ENCODE measurements at regions not wholly inside any gene's neighbourhood (a gene's known extent, or its start where the extent isn't known, plus 50 kb on each side); places are given as distances from the start of the nearest gene placed in this dataset.
"Not testable (repeated sequence)": the region's sequence is repeated elsewhere in the genome, so short reads cannot be mapped to it uniquely, and the experiment has no call there.

DNA sequence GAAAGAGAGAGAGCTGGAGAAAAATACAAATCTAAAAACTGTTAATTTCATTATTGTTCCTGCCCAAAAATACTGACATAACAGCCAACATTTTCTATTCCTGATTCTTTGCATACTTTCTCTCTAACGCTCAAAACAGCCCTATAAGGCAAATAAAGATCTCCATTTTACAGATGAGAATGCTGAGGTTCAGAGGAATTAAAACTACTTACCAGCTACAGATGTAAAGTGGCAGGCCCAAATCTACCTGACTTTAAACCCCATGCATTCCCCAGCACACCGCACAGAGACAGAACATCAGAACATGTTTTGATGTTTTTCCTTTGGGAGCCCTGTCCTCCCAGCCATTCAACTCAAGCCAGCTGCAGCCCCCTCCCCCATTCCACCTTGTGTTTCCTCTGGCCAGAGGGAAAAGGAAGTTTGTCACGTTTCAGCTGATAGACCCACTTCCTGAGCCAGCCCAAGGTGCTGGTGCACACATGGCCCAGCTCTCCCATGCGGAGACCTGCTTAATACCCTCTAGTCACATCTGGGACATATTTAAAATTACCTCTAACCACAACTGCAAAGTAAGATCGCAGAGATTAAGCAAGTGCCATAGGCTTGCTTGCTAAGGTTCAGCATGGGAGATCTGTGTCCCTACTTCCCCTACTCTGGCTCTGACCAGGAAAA, 133.1 kb upstream of the NFIA start:
- no peak for DNase-seq

DNA sequence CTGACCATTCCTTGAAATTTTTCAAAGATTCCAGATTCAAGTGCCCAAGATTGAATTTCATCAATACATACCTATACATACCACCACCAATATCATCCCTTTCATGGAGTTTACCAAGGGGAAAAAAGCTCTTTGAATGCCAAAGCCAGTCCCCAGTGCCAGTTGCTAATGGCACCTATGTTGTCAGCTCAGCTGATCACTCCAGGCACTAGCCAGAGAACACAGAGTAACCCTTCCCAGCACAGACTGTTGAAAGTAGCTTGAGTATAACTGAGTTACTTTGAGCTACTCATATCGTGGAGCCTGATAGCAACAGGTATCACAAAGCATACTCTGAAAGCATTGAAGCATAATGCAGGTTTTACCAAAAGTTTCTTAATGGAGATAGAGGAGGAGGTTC, 133.9 kb upstream of the NFIA start:
- no peak for DNase-seq

DNA sequence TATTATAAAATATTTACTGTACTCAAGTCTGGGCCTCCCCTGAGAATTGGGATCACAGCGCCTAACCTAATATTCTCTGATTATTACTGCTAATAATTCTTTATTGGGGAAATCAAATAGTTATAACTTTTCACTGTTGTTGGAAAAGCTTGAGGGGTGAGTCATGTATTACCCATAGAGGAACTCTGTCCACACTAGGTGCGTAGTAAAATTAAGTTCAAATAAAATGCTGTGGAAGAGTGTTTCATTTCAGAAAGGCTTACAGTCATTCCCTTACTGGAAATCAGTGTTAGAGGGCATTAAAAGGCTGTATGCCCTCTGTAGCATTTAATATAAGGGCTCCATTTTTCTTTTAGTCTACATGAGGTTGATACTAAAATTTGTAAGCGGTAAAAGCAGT, 135.0 kb upstream of the NFIA start:
- no peak for DNase-seq

DNA sequence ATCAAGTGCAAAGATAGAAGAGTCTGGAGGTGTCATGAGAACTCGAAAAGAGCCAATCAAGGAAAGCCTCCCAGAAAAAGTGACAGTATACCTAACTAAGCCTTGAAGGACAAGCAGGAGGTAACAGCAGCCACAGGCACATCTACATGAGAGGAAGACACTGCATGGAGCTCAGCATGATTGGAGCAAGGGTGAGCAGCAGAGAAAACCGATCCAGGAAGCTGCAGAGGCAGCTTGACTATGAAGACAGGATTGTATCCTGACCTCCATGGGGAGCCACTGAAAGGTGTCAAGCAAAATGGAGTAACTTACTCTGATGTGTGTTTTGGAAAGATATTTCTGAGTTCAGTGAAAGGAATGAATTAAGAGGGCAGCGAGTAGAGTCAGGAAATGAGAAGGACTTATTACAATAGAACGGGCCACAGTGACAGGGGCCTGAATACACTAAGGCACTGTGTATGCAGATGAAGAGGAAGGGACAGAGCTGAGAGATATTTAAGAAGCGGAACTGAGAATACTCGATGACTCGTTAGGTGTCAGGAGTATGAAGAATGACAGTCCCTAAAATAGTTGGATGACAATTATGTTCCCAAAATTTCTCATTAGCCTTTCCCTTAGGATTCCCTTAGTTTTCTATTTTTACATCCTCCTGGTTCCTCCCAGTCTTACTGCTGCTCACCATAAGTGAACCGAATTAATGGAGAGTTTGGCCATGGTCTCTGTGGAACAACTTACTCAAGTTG, 139.3 kb upstream of the NFIA start:
- DNase-seq, result no peak

DNA sequence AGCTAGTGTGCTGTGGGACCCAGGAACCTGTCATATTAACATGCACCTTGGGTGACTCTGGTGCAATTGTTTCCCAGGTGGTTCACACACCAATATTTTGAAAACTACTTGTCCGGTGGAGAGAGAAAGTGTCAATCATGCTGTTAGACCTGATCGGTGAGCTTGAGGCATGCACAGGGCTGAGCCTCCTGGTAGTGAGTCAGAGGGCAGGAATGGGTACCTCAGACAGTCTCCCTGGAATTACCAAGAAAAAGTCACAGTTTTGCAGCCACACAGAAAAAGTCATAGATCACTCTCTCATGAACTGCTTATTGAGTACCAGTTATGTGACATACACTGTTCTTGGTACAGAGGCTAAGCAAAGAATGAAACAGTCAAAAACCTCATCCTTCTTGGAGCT, 140.1 kb upstream of the NFIA start:
- no peak for DNase-seq

DNA sequence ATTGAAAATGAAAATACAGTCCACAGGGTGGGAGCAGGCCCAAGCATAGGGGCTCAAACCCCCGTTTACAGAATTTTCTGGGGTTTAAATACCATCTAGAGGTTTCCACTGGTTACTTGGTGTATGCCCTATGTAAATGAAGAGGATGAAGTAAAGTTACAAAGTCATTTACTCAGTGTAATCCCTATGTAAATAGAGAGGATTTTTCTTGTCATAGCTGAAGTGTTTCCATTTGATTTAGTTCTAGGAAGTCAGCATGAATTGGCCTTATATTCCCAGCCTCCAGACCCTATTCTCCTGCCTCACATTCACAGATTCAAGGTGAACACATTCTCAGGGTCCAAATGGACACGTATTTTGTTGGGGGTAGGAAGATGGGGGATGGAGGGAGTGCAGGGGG, 141.7 kb upstream of the NFIA start:
- not testable (repeated sequence) for DNase-seq

DNA sequence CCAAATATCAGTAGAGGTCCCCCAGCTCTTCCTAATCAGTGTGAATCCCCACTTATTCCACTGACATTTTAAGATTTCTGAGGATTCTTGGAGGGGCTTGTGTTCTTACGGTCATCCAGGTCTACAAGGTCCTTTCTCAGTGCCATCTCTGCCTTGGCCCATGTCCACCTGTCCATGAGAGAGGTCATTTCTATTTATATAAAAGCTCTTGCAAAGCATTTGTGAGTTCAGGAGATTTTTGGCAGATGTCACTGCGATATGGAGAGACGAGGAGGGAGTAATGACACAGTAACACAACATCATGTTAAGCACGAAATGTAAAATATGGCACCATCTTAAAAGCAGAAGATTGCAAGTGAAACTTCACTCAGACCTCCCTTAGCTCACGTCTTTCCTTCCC, 144.6 kb upstream of the NFIA start:
- DNase-seq, result no peak

DNA sequence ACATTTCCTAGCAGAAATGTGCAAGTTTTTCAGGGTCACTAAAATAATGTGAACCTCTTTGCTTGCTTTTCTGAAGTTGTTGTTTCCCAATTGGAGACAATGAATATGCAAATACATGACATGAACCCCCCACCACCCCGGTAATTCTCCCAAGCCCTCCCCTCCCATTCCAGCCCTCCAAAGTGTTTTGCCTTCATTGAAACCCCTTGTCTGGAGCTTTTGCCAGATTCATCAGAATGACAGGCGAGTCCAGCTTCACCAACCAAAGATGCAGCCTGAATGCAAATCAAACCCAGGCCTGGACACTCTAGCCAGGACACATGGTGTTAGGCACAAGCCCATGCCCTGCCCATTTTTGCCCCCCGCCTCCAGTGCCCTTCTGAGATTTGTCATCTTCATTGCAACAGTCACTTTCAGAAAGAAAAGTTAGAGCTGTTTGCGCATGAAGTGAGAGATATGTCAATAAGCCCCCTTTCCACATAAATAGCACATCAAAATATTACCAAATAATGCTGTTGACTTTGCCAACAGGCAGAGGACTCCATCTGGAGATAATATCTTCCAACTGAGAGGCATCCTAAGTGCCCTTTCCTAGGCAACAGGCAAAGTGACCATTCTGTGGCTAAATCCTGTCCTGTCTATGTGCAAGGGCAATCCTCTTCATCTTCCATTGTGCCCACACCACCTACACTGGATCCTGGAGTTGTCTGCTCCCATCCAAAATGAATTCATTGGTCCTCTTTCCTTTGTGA, 145.6 kb upstream of the NFIA start:
- DNase-seq, result no peak

DNA sequence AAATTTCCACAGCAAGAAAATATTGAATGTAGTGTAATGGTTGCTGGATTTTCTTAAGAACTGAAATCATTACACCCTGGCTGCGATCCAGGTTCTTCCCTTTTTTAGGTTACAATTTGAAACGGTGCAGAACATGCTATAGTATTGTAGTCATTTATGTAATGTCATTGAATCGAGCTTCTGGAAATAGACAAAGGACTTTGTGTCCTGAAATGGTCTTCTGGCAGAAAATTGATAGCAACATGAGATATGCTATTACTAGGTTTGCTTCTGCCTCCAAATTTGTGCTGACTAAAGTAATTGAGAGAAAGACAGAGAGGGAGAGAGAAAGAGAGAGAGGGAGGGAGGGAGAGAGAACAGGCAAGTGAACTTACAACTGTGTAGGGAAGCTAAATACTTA, 146.2 kb upstream of the NFIA start:
- no peak for DNase-seq

DNA sequence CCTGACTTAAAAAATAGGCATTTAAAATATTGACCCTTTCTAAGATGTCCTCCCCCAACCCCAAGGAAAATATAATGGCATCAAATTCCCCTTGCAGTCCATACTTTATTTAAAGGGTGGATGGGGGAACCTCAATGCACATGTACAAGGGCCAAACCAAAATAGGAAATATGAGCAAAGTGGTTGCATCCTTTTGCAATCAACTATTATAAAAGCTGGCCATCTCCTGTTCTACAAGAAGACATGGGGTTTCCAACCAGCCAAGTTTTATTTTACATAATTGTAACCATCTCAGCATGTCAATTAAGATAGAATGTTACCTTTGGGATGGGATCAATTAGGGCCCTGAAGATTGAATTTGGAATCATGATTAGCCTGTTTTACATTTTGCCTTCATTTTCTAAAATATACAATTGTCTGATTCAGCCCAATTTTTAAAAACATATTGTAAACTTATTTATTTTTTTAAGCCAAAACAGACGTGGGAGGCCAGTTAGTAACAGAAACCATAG, 146.7 kb upstream of the NFIA start:
- DNase-seq, result no peak

DNA sequence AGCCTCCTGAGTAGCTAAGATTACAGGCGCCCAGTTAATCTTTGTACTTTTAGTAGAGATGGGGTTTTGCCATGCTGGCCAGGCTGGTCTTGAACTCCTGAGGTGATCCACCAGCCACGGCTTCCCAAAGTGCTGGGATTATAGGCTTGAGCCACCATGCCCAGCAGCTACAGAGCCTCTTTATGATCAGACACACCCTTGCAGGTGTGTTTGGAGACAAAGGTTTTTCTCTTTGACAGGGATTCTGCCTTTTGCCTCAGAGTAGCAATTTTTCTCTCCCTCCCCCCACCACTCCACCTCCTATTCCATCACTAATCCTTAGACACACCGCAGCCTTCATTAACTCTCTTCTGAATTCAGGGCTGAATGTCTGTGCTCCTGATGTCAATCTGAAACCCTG, 152.2 kb upstream of the NFIA start:
- no peak for DNase-seq

DNA sequence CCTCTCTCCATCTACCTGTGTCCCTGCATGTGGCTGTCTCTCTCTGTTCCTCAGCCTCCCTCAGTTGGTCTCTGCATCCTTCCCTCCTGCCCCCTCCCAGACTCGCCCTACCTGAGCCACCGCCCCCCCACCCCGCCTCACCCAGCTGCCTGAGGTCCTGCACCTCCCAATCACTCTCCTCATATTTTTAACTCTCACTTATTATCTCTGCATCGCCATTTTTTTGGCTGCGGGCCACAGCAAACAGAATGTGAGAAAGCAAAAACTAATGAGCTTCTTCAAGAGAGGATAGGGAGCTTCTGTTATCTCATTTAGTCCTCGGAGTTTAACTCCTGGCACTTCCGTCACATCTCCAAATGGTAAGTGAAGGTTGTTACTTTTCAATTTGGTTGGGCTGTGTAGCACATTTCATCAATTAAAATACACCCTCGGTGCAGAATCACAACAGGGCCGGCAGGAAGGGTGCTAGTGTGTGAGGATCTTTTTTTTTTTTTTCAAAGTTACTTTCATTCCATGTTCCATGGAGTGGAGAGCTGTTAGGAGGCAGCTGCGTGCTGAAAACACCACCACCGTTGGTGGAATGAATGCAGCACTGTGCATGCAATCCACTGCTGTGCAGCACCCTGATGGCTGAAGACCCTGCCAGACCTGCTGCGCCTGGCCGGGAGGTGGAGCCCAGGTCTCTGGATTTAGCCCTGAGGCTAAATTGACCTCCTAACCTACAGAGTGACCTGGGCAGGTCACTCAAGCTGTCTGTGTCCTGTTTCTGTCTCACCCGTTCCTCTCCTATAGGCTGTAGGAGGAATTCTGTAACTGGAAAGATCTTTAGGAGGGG, 157.2 kb upstream of the NFIA start:
- DNase-seq, result no peak

DNA sequence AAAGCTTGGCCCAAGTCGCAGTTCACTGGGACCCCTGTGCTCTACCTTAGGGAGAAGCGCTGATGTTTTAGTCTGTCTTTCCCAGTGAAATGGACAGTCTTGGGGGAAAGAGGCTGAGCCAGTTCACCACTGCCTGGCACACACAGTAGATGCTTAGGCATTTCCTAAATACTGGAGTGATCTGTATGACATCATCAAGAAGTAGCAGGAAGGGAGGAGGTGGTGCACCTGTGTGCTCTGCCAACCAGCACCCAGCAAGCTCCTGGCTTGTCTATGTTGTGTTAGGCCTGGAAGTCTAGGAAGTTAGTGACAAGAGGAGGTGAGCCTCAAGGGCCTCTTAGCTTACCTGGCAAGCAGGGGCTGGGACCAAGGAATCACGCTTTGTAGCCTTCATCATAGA, 158.2 kb upstream of the NFIA start:
- DNase-seq, result no peak

DNA sequence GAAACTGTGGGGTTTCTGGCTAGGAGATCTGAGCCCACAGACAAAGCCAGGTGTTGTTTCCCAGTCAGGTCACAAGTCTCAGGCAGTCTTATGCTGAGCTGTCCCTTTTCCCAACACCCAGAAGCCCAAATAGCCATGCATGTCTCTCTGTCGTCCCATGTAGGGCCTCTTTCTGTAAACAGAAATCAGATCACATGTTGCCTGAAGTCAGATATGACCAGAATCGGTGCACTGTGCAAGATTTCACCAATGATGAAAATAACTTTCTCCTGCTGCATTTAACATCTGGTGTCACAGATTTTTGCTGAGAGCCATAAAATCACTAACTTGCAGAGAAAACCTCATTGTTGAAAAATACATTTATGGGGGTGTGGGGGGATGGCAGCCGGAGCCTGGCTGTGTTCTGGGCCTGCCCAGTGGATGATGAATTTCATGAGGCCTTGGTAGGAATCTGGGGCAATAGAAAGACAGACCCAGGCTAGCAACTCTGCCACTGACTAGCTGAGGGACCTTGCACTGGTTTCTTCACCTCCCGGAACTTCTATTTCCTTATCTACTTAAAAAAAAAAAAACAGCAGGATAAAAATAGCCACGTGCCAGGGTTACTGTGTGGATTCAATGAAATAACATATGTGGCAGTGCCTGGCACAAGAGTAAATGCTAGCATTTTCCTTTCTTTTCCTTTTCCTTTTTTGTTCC, 158.8 kb upstream of the NFIA start:
- DNase-seq, result no peak

DNA sequence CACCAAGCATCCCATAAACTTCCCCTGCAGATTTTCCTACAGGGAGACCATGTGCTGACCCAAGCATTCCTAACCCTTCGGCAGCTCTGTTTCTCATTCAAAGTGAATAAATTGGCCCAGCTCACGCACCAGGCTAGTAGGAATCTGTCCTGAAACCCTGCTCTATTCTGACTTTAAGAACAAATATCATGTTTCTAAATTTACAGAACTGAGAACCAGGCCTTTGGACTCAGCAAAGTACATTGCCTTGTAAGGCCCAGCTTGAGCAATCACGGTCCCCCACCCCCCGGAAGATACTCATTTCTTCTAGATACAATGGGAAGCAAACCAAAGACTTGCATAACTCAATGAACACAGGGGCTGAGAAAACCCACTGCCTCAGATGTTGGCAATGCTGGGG, 160.1 kb upstream of the NFIA start:
- DNase-seq, result no peak

DNA sequence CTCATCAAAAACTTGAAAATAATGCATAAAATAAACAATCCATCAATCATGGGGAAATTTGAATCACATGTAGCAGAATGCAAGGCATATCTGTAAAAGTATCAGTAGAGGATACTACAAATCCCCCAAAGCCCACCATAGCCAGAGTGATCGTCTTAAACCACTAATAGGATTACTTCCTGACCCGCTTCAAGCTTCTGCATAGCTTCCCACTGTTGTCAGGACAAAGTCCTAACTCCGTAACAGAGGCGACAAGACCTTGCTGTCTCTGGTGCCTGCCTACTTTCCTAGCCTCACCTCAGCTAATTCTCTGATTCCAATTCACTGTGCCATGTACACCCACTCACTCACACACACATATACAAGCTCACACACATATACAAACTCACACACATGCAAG, 161.2 kb upstream of the NFIA start:
- no peak for DNase-seq

DNA sequence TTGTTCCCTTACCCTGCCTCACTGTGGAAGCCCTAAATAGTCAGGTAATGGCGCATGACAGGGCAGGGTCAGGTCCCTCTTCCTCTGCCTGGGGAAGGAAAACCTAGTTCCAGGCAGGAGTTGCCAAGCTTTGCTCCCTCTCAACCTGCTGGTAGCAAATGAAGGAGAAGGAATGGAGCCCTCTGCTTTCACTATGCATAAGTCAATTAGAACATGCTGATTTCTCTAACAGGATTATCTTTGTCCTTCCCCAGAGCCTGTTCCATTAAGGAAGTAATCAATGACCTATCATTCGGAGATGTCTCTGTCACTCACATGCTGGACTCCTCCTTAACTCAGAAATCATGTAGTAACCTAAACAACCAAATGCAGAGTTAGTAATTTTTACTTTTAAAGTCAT, 161.8 kb upstream of the NFIA start:
- DNase-seq, result no peak

DNA sequence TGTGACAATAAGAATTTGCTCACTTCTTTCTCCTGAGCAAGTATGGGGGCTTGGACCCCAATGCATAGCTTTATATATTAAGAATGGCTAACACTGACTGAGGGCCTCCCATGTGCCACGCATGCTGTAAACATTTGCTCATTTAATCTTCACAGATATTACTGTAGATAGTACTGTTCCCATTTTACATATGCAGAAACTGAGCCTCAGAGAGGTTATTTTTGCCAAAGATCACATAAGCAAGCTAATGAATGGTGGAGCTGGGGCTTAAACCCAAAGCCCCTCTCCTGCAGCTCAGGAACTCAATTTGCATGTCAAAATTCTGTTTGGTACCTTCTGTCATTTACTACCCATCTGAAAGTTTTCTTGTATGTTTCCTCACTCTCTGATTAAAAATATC, 163.5 kb upstream of the NFIA start:
- no peak for DNase-seq

DNA sequence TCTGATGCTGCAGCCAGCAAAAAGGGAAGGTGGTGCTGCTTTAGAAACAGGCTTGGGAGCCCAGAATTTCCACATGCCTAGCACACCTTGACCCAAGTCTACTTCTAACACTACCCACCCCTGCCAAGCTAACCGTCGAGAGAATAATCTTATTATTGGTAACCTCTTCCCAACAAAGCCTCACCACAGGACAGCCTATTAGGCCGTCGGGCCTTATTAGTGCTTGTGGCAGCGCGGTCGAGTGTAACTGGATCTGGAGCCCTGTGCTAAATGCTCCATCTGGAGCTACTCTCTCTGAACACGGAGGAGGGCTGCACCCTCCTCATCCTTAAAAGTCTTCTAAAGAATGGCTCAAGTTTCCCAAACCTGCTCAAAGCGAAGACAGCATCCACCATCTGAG, 165.5 kb upstream of the NFIA start:
- DNase-seq, result no peak

DNA sequence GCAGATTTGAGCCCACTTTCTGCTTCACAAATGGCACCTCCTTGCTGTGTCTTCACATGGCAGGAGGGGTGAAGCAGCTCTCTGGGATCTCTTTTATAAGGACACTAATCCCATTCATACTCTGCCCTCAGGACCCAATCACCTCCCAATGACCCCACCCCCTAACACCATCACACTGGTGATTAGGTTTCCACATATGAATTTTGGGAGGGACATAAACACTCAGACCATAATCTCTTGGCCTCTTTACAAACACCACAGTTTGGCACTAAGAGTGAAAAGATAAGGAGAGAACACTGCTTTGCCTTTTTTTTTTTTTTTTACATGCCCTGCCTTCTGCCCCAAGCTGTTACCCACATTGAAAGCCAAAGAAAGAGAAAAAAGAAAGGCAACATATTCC, 166.2 kb upstream of the NFIA start:
- DNase-seq, result no peak

DNA sequence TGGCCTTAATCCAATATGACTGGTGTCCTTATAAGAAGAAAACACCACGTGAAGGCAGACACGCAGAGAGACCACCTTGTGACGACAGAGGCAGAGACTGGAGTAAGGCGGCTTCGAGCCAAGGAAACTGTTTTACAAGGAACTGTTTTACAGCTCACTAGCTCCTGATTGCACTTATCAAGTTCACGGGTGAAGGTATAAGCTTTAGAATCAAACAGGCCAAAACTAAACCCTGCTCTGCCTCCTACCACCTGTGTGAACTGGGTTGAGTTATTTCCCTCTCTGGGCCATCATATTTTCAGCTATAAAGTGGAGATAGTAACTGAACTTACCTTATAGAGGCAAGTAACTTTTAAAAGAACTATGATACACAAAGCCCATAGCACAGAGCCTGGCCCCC, 166.9 kb upstream of the NFIA start:
- no peak for DNase-seq

DNA sequence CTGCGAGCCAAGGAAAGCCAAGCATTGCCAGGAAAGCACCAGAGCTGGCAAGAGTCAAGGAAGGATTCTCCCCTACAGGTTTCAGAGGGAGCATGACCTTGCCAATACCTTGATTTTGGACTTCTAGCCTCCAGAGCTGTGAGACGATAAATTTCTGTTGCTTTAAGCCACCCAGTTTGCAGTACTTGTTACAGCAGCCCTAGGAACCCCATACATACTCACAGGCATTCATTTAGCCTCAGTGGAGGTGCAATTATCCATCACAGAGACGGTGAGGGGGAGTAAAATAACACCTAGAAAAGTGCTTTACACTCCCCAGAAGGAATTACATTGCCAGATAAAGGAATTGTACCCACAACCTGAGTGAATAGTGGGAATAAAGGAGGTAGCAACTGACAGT, 167.4 kb upstream of the NFIA start:
- no peak for DNase-seq
